IMR-90 (cell line): ENCODE measurements at regions not wholly inside any gene's neighbourhood (a gene's known extent, or its start where the extent isn't known, plus 50 kb on each side); places are given as distances from the start of the nearest gene placed in this dataset.

ENCODE experiments used
- ATAC-seq: fragments of 200-7000 bp; cut with Tn5 transposase; 2 replicates; pipeline ENCODE4 v1.9.1; 2020; ENCODE audit warnings: low read depth, mild to moderate bottlenecking, moderate library complexity
- BruUV-seq: library from RNA; stranded (reverse); fragments of 400-500 nt; replicated peaks from 2 replicates; lab custom pipeline; 2021; lab: Mats Ljungman, UMichigan
- CTCF ChIA-PET: fragments of 300-600 bp; formaldehyde crosslinking; extraction: SDS; loops from one replicate; lab custom pipeline; 2021; ENCODE audit warnings: antibody characterized with exemption; lab: Yijun Ruan, JAX
- POLR2A ChIA-PET: fragments of 300-600 bp; sonication (Branson Sonifier 250); formaldehyde crosslinking; loops from one replicate; lab custom pipeline; 2022; ENCODE audit warnings: antibody characterized with exemption; ENCODE audit not compliant: unreplicated experiment; lab: Charles Lee
- DNase-seq: peaks from one replicate; pipeline ENCODE4 v3.0.0; 2013
- H2AFZ ChIP-seq: replicated peaks from 2 replicates; pipeline ENCODE3; 2013; ENCODE audit warnings: low read length, mild to moderate bottlenecking; ENCODE audit not compliant: poor library complexity
- H2AK5ac ChIP-seq: 2 replicates; pipeline ENCODE4 v1.6.1; 2013; ENCODE audit warnings: low read depth, low read length, inconsistent platforms
- H2AK9ac ChIP-seq: replicated peaks from 2 replicates; pipeline ENCODE3; 2013; ENCODE audit warnings: mild to moderate bottlenecking, low read depth, low read length, moderate library complexity; ENCODE audit not compliant: poor library complexity
- H2BK120ac ChIP-seq: 2 replicates; pipeline ENCODE4 v1.6.1; 2013; ENCODE audit warnings: low read depth, low read length, inconsistent platforms
- H2BK15ac ChIP-seq: 3 replicates; pipeline ENCODE4 v1.6.1; 2013; ENCODE audit warnings: low read depth, low read length, inconsistent platforms
- H2BK20ac ChIP-seq: 2 replicates; pipeline ENCODE4 v1.6.1; 2013; ENCODE audit warnings: low read depth, mild to moderate bottlenecking, inconsistent platforms, low read length, moderate library complexity
- H2BK5ac ChIP-seq: 2 replicates; pipeline ENCODE4 v1.6.1; 2013; ENCODE audit warnings: mild to moderate bottlenecking, low read depth, low read length, inconsistent platforms; ENCODE audit not compliant: poor library complexity, severe bottlenecking
- H3K14ac ChIP-seq: replicated peaks from 2 replicates; pipeline ENCODE4 v1.6.1; 2013; ENCODE audit warnings: low read depth, low read length, inconsistent platforms
- H3K18ac ChIP-seq: 2 replicates; pipeline ENCODE4 v1.6.1; 2013; ENCODE audit warnings: low read depth, low read length, control low read depth
- H3K23ac ChIP-seq: 2 replicates; pipeline ENCODE4 v1.6.1; 2013; ENCODE audit warnings: low read depth, low read length, inconsistent platforms
- H3K27ac ChIP-seq: 2 replicates; pipeline ENCODE4 v1.5.1; 2013; ENCODE audit warnings: mild to moderate bottlenecking, control low read depth, low read length; ENCODE audit not compliant: insufficient read depth
- H3K27me3 ChIP-seq: 2 replicates; pipeline ENCODE4 v1.6.1; 2013; ENCODE audit warnings: low read length; ENCODE audit not compliant: control insufficient read depth, insufficient read depth
- H3K36me3 ChIP-seq: 2 replicates; pipeline ENCODE4 v1.6.1; 2013; ENCODE audit warnings: low read length, mixed read lengths; ENCODE audit not compliant: control insufficient read depth, insufficient read depth
- H3K4ac ChIP-seq: 2 replicates; pipeline ENCODE4 v1.6.1; 2013; ENCODE audit warnings: low read depth, low read length, inconsistent platforms
- H3K4me1 ChIP-seq: 2 replicates; pipeline ENCODE4 v1.6.1; 2013; ENCODE audit warnings: low read length, mixed read lengths; ENCODE audit not compliant: control insufficient read depth, insufficient read depth
- H3K4me2 ChIP-seq: 2 replicates; pipeline ENCODE4 v1.6.1; 2013; ENCODE audit warnings: low read depth, mild to moderate bottlenecking, control low read depth, low read length, moderate library complexity
- H3K4me3 ChIP-seq: 2 replicates; pipeline ENCODE4 v1.5.1; 2013; ENCODE audit warnings: low read depth, mild to moderate bottlenecking, control low read depth, low read length, moderate library complexity; ENCODE audit not compliant: insufficient read depth
- H3K56ac ChIP-seq: 2 replicates; pipeline ENCODE4 v1.6.1; 2013; ENCODE audit warnings: low read length, inconsistent platforms; ENCODE audit not compliant: insufficient read depth; ENCODE audit errors: extremely low read depth
- H3K79me1 ChIP-seq, 2 experiments: 2 replicates each; pipeline ENCODE4 v1.6.1; 2013; ENCODE audit warnings: low read length in 2 of 2, inconsistent platforms in 1 of 2, low read depth in 1 of 2
- H3K9ac ChIP-seq: 2 replicates; pipeline ENCODE4 v1.6.1; 2013; ENCODE audit warnings: low read depth, low read length, control low read depth
- H3K9me1 ChIP-seq: 2 replicates; pipeline ENCODE4 v1.6.1; 2013; ENCODE audit warnings: low read length, inconsistent platforms; ENCODE audit not compliant: insufficient read depth
- H3K9me3 ChIP-seq: 2 replicates; pipeline ENCODE4 v1.6.1; 2013; ENCODE audit warnings: low read length; ENCODE audit not compliant: control insufficient read depth, insufficient read depth
- H4K20me1 ChIP-seq: 2 replicates; pipeline ENCODE4 v1.6.1; 2013; ENCODE audit warnings: low read length, inconsistent platforms; ENCODE audit not compliant: insufficient read depth
- H4K5ac ChIP-seq: 2 replicates; pipeline ENCODE4 v1.6.1; 2013; ENCODE audit warnings: mild to moderate bottlenecking, low read depth, low read length, control low read depth
- H4K8ac ChIP-seq, 2 experiments: 2 replicates each; pipeline ENCODE4 v1.6.1; 2013; ENCODE audit warnings: low read depth in 2 of 2, low read length in 2 of 2, control low read depth in 1 of 2, inconsistent platforms in 1 of 2
- H4K91ac ChIP-seq: 2 replicates; pipeline ENCODE4 v1.6.1; 2013; ENCODE audit warnings: low read depth, low read length, inconsistent platforms; ENCODE audit not compliant: insufficient read depth
- BHLHE40 ChIP-seq: fragments of 150-350 bp; IDR thresholded peaks from 2 replicates; pipeline ENCODE4 v1.6.1; 2016; ENCODE audit warnings: mild to moderate bottlenecking, low read depth, low read length
- CEBPB ChIP-seq: IDR thresholded peaks from 2 replicates; pipeline ENCODE4 v1.6.1; 2012; ENCODE audit warnings: low read depth, low read length, improper control_type of control experiment
- MXI1 ChIP-seq: IDR thresholded peaks from 2 replicates; pipeline ENCODE4 v1.6.1; 2012; ENCODE audit warnings: low read depth, mild to moderate bottlenecking, low read length, moderate library complexity, borderline replicate concordance
- POLR2A ChIP-seq: IDR thresholded peaks from 2 replicates; pipeline ENCODE4 v1.6.1; 2012; ENCODE audit warnings: mild to moderate bottlenecking, low read depth, low read length
- RAD21 ChIP-seq: IDR thresholded peaks from 2 replicates; pipeline ENCODE4 v1.6.1; 2012; ENCODE audit warnings: low read length, improper control_type of control experiment
- WGBS, 2 experiments: methylation state at CpG; one replicate each; pipeline versions ENCODE4 v1.1.5 to v1.1.7; 2013; ENCODE audit warnings: missing lambda C conversion rate in 2 of 2; ENCODE audit not compliant: insufficient read length in 1 of 2; ENCODE audit errors: extremely low coverage in 2 of 2; 5-methylcytosine and 5-hydroxymethylcytosine counted together
- dilution Hi-C: fragments of 300-500 bp; cut with HindIII; formaldehyde crosslinking; loops from one replicate; pipeline ENCODE4 v1.14.3; 2018; ENCODE audit warnings: low sequenced_read_pairs; ENCODE audit not compliant: unreplicated experiment
- in situ Hi-C: fragments of 300-500 bp; cut with MboI; formaldehyde crosslinking; loops from 3 replicates; pipeline ENCODE4 v1.14.3; 2019; ENCODE audit warnings: low sequenced_read_pairs, inconsistent platforms, mixed read lengths
- intact Hi-C: fragments of 100-400 bp; cut with micrococcal nuclease; formaldehyde crosslinking; loops from 2 replicates; pipeline ENCODE4 v1.10.0; 2022
- TF ChIP-seq, protein P1 (sequence below): fragments of 150-350 bp; IDR thresholded peaks from 2 replicates; pipeline ENCODE4 v1.6.1; 2016; ENCODE audit warnings: low read depth, mild to moderate bottlenecking, low read length, moderate library complexity, borderline replicate concordance

GRCh38 chr1:198019126-198019525 lies 102.0 kb downstream of the LHX9 start:
- no peaks in the 10 kb centered on the region for H3K79me1 ChIP-seq
- no peaks in the 10 kb centered on the region for H3K27me3 ChIP-seq
- no peak overlapping the region for H3K18ac ChIP-seq
- H2BK5ac ChIP-seq: no peak overlapping the region
- H4K8ac ChIP-seq: no peak overlapping the region
- peak overlapping the region; percentile 3; the same call in 1 of the 2 replicates for H3K4ac ChIP-seq
- WGBS, 2 experiments: no CpG with 5 or more reads among the region's 1 CpG
- no TSS peak for BruUV-seq
- ChIA-PET CTCF (no interaction called here), POLR2A (no interaction called here)
- H2BK20ac ChIP-seq: no peak overlapping the region
- no peak overlapping the region for H2BK120ac ChIP-seq
- in situ Hi-C loops: no loop called here
- no peak overlapping the region for H3K27ac ChIP-seq
- dilution Hi-C loops: no loop called here
- H3K9me3 ChIP-seq: no peaks in the 10 kb centered on the region
- intact Hi-C loops: loop anchor here (10.0 kb wide), 1 partner anchor 64 kb away; no protein-coding TSS in a partner anchor
- H3K9ac ChIP-seq: no peak overlapping the region
- H3K36me3 ChIP-seq: no peaks in the 10 kb centered on the region
- peak overlapping the region; percentile 37 for H2AFZ ChIP-seq
- H2BK15ac ChIP-seq: no peak overlapping the region
- H3K4me2 ChIP-seq: no peak overlapping the region
- H4K20me1 ChIP-seq: no peaks in the 10 kb centered on the region
- H3K9me1 ChIP-seq: peaks cover 3% of the 10 kb centered on the region; the same call in 1 of the 2 replicates
- H3K23ac ChIP-seq: no peak overlapping the region
- no peak overlapping the region for H4K91ac ChIP-seq
- no peak overlapping the region for H3K4me3 ChIP-seq
- no peak overlapping the region for H2AK5ac ChIP-seq
- H3K4me1 ChIP-seq: peaks cover 2% of the 10 kb centered on the region; the same call in 1 of the 2 replicates
- DNase-seq: no peak
- ATAC-seq: no peak
- H2AK9ac ChIP-seq: no peak overlapping the region
- H3K14ac ChIP-seq: no peak overlapping the region
- H4K5ac ChIP-seq: no peak overlapping the region
- TF ChIP-seq MXI1: no peak
- TF ChIP-seq BHLHE40: no peak
- no peak for TF ChIP-seq CEBPB
- TF ChIP-seq, protein P1, sequence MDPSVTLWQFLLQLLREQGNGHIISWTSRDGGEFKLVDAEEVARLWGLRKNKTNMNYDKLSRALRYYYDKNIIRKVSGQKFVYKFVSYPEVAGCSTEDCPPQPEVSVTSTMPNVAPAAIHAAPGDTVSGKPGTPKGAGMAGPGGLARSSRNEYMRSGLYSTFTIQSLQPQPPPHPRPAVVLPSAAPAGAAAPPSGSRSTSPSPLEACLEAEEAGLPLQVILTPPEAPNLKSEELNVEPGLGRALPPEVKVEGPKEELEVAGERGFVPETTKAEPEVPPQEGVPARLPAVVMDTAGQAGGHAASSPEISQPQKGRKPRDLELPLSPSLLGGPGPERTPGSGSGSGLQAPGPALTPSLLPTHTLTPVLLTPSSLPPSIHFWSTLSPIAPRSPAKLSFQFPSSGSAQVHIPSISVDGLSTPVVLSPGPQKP: no peak
- TF ChIP-seq RAD21: no peak
- TF ChIP-seq POLR2A: no peak
- no peak overlapping the region for H3K56ac ChIP-seq
